C4-2B (cell line): ENCODE measurements at regions not wholly inside any gene's neighbourhood (a gene's known extent, or its start where the extent isn't known, plus 50 kb on each side); places are given as distances from the start of the nearest gene placed in this dataset.

Experiments used
- H3K27ac ChIP-seq: fragments of 450-650 bp; 2 replicates; pipeline ENCODE4 v1.5.1; 2017
- CTCF ChIP-seq: fragments of 450-650 bp; conservative IDR thresholded peaks from 2 replicates; pipeline ENCODE4 v1.5.1; 2017; ENCODE audit warnings: mild to moderate bottlenecking
- ZFX ChIP-seq: fragments of 450-650 bp; IDR thresholded peaks from 2 replicates; pipeline ENCODE4 v1.6.1; 2017

- TF ChIP-seq ZFX (no peak), CTCF (no peak)
- H3K27ac ChIP-seq: no peak overlapping the region
Observed at GRCh38 chr14:71741241-71741640, 191.0 kb upstream of the RGS6 start.

DNA sequence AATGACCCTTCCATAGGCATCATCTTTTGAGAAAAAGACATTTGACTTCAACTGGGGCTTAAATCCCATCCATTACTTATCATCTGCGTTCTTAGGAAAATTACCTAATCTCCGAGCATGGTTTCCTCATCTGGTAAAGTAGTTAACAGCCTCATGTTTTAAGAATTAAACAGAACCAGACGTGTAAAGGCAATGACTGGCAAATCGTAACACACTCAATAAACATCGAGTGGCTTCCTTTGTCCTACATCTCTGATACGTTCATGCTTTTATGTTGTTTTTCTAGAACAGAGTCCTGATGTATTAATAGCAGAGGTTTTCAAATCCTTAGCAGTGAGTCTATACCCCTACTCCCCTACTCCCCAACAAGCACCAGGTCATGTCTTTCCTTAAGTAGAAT lies 189.7 kb upstream of the RGS6 start:
- no peak overlapping the region for H3K27ac ChIP-seq
- TF ChIP-seq CTCF: no peak
- no peak for TF ChIP-seq ZFX

- TF ChIP-seq CTCF (no peak), ZFX (no peak)
- H3K27ac ChIP-seq: no peak overlapping the region
Observed at GRCh38 chr14:71745072-71745471, 187.2 kb upstream of the RGS6 start.

DNA sequence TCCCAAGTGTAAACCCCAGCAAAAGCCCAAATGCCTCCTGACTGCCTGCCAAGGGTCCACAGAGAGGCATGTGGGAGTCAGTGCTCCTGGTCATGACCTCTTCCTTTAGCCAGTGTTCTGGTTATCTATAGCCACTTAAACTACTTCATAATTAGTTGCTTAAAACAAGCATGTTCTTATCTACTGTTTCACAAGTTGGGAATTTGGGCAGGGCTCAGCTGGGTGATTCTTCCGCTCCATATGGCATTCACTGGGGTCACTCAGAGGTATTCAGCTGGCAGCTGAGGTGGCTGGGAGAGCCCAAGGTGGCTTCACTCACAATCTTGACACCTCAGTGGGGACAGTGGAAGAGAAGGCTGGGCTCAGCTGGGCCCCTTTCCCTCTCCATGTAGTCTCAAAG lies 184.0 kb upstream of the RGS6 start:
- H3K27ac ChIP-seq: no peak overlapping the region
- no peak for TF ChIP-seq ZFX
- TF ChIP-seq CTCF: no peak

DNA sequence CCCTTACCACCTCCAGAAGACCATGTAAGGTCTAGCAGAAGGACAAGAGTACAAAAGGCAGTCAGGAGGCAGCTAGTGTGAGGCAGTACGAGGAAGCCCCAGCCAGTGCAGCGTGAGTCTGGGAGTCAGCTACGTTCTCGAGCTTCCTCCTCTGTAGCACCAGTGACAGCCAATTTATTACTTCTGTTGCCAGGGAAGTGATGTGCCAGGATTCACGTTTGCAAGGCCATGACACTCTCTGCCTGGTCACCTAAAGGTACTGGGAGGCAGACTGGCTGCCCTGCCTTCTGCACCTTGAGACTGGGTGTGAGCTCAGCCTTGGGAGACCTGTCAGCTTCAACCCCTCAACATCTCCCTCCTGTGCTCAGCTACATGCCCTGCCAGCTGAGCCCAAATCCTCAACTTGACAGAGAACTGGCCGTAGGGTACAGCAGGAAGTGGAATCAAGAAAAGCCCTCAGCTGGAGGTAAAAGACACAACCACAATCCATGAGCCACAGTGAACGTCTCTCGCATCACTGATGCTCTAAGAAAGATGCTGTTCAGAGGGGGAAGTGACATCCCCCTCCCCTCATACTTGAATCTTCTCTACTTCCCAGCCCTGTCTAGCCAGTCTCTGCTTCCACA lies 182.5 kb upstream of the RGS6 start:
- no peak overlapping the region for H3K27ac ChIP-seq
- TF ChIP-seq ZFX (no peak), CTCF (no peak)

DNA sequence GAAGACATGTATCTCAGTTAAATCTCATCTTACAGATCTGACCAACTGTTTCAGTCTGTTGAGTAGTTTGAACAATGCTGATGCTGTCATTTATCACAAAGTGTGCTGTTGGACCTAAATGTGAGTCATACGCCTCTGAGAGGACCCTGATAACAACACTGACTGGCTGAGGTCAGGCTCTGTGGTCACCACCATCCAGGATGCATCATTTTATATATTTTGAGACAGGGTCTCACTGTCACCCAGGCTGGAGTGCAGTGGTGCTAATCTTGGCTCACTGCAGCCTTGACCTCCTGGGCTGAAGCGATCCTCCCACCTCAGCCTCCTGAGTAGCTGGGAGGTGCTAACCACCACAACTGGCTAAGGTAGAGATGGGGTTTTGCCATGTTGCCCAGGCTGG lies 181.0 kb upstream of the RGS6 start:
- H3K27ac ChIP-seq: no peak overlapping the region
- TF ChIP-seq CTCF (no peak), ZFX (no peak)

DNA sequence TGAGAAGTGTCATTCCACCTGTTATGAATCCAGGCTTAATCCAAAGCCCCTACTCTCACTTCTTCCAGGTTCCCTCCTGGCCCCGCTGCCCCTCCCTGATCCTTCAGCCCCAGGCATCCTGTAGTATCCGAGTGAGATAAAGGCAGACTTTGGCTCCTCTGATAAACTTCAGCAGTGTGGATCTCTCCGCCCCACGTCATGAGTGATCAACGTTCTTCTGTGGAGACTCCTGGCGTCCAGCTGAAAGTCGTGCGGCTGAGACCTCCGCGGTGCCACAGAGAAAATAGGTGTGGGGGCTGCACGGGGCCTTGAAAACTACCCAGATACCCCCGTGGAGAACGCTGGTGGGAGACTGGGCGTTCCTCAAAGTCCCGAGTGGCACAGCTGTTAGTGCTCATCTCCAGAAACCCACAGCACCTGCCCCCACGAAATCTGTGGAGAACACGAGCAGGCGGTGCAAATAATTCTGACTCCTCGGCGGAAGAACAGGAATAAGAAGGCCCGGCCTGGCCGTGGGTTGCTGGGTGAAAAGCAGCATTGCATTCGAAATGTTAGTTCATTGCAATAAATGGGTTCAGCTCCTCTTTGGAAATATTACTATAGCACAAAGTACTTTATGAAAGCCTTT lies 180.0 kb upstream of the RGS6 start:
- no peak for TF ChIP-seq ZFX
- TF ChIP-seq CTCF: no peak
- H3K27ac ChIP-seq: no peak overlapping the region
